GM12878 (cell line): ENCODE measurements at regions not wholly inside any gene's neighbourhood (a gene's known extent, or its start where the extent isn't known, plus 50 kb on each side); places are given as distances from the start of the nearest gene placed in this dataset.

Source experiments
- ATAC-seq: fragments of 200-7000 bp; cut with Tn5 transposase; 3 replicates; pipeline ENCODE4 v1.9.1; 2020; ENCODE audit warnings: mild to moderate bottlenecking, moderate library complexity
- BruUV-seq: library from RNA; stranded (reverse); fragments of 400-500 nt; replicated peaks from 2 replicates; lab custom pipeline; 2021; lab: Mats Ljungman, UMichigan
- CTCF ChIA-PET: fragments of 300-600 bp; sonication (Branson Sonifier 250); formaldehyde crosslinking; extraction: SDS; loops from one replicate; lab custom pipeline; 2021; ENCODE audit warnings: inconsistent platforms; lab: Yijun Ruan, JAX
- POLR2A ChIA-PET: fragments of 350-600 bp; formaldehyde crosslinking; extraction: SDS; loops from one replicate; lab custom pipeline; 2021; ENCODE audit warnings: inconsistent platforms; lab: Charles Lee
- RAD21 ChIA-PET: fragments of 300-600 bp; sonication (Branson Sonifier 250); formaldehyde crosslinking; loops from one replicate; lab custom pipeline; 2023; ENCODE audit warnings: antibody characterized with exemption; ENCODE audit not compliant: unreplicated experiment; lab: Charles Lee
- SMC1A ChIA-PET: fragments of 300-600 bp; sonication (Branson Sonifier 250); formaldehyde crosslinking; loops from one replicate; lab custom pipeline; 2023; ENCODE audit not compliant: unreplicated experiment, uncharacterized antibody; lab: Charles Lee
- DNase-seq: peaks from one replicate; pipeline ENCODE4 v3.0.0-alpha.2; 2011; ENCODE audit warnings: low read depth, low spot score
- FAIRE-seq: peaks from 3 replicates; lab custom pipeline; 2011; peaks lifted over from hg19 to GRCh38; lab: Jason Lieb, UNC
- H2AFZ ChIP-seq: 2 replicates; pipeline ENCODE4 v1.6.0; 2011; ENCODE audit warnings: low read depth, low read length, control low read depth; ENCODE audit not compliant: control insufficient read depth
- H3K27ac ChIP-seq: 2 replicates; pipeline ENCODE4 v1.5.1; 2011; ENCODE audit warnings: control low read depth; ENCODE audit not compliant: control insufficient read depth, insufficient read depth
- H3K27me3 ChIP-seq, 2 experiments: replicated peaks in 1 of 2; 2 replicates each; pipeline versions ENCODE4 v1.6.0 to v1.6.1; 2011; ENCODE audit warnings: low read length in 1 of 2; ENCODE audit not compliant: control insufficient read depth in 2 of 2, insufficient read depth in 2 of 2
- H3K36me3 ChIP-seq, 2 experiments: 2 replicates each; pipeline ENCODE4 v1.5.1; 2011; ENCODE audit warnings: low read length in 1 of 2; ENCODE audit not compliant: control insufficient read depth in 2 of 2, insufficient read depth in 2 of 2
- H3K4me1 ChIP-seq: 2 replicates; pipeline ENCODE4 v1.6.1; 2011; ENCODE audit warnings: mild to moderate bottlenecking, low read length, moderate library complexity, mixed read lengths; ENCODE audit not compliant: control insufficient read depth, insufficient read depth
- H3K4me2 ChIP-seq: 2 replicates; pipeline ENCODE4 v1.6.0; 2011; ENCODE audit warnings: control low read depth; ENCODE audit not compliant: control insufficient read depth, insufficient read depth
- H3K4me3 ChIP-seq: fragments of 200-600 bp; sonication (generic); 2 replicates; pipeline ENCODE4 v1.5.1; 2016
- H3K79me2 ChIP-seq: 2 replicates; pipeline ENCODE4 v1.6.0; 2011; ENCODE audit warnings: low read length; ENCODE audit not compliant: control insufficient read depth, insufficient read depth
- H3K9ac ChIP-seq: 2 replicates; pipeline ENCODE4 v1.8.0; 2011; ENCODE audit warnings: low read length, control low read depth, mixed read lengths; ENCODE audit not compliant: control insufficient read depth, insufficient read depth
- H3K9me3 ChIP-seq: replicated peaks from 3 replicates; pipeline ENCODE4 v1.5.1; 2011; ENCODE audit warnings: mild to moderate bottlenecking, low read length; ENCODE audit not compliant: control insufficient read depth, insufficient read depth
- H4K20me1 ChIP-seq: 2 replicates; pipeline ENCODE4 v1.6.0; 2011; ENCODE audit not compliant: control insufficient read depth, insufficient read depth
- BHLHE40 ChIP-seq, 2 experiments: fragments of 450-650 bp in 1 of 2; IDR thresholded peaks; 2 replicates each; pipeline ENCODE4 v1.6.1; 2011 to 2017; ENCODE audit warnings: low read depth in 2 of 2, borderline replicate concordance in 1 of 2, improper control_type of control experiment in 1 of 2, low read length in 1 of 2, mild to moderate bottlenecking in 1 of 2
- CHD1 ChIP-seq: IDR thresholded peaks from 2 replicates; pipeline ENCODE4 v1.6.1; 2012; ENCODE audit warnings: low read depth, low read length, improper control_type of control experiment
- GABPA ChIP-seq: IDR thresholded peaks from 2 replicates; pipeline ENCODE4 v1.6.1; 2014; ENCODE audit warnings: antibody characterized with exemption, low read depth, mild to moderate bottlenecking, inconsistent platforms
- GATAD2B ChIP-seq: fragments of 450-650 bp; conservative IDR thresholded peaks from 2 replicates; pipeline ENCODE4 v1.6.1; 2017; ENCODE audit warnings: low read depth, mild to moderate bottlenecking, moderate library complexity
- PAX5 ChIP-seq: IDR thresholded peaks from 2 replicates; pipeline ENCODE4 v1.6.1; 2011; ENCODE audit warnings: low read depth, low read length, borderline replicate concordance
- RCOR1 ChIP-seq: conservative IDR thresholded peaks from 2 replicates; pipeline ENCODE4 v1.6.1; 2012; ENCODE audit warnings: low read depth, low read length, improper control_type of control experiment
- REST ChIP-seq: IDR thresholded peaks from 2 replicates; pipeline ENCODE4 v1.6.1; 2012; ENCODE audit warnings: mild to moderate bottlenecking, low read depth, low read length
- SREBF2 ChIP-seq: IDR thresholded peaks from 2 replicates; pipeline ENCODE4 v1.6.1; 2012; ENCODE audit warnings: mild to moderate bottlenecking, low read length
- SUPT20H ChIP-seq: IDR thresholded peaks from 2 replicates; pipeline ENCODE4 v1.6.1; 2011; ENCODE audit warnings: low read depth, mild to moderate bottlenecking, low read length, moderate library complexity, borderline replicate concordance; ENCODE audit not compliant: control insufficient read depth
- YBX1 ChIP-seq: fragments of 450-650 bp; IDR thresholded peaks from 2 replicates; pipeline ENCODE4 v1.6.1; 2016; ENCODE audit warnings: antibody characterized with exemption
- YY1 ChIP-seq: IDR thresholded peaks from 2 replicates; pipeline ENCODE4 v1.6.1; 2011; ENCODE audit warnings: low read depth, mild to moderate bottlenecking, low read length
- ZNF384 ChIP-seq: IDR thresholded peaks from 2 replicates; pipeline ENCODE4 v1.6.1; 2012; ENCODE audit warnings: low read depth, mild to moderate bottlenecking, low read length, improper control_type of control experiment, borderline replicate concordance
- WGBS: methylation state at CpG from one replicate; pipeline ENCODE4 v1.1.6; 2016; ENCODE audit warnings: low lambda C conversion rate; ENCODE audit not compliant: insufficient replicate concordance, insufficient coverage; ENCODE audit errors: missing lambda C conversion rate; 5-methylcytosine and 5-hydroxymethylcytosine counted together
- in situ Hi-C: fragments of 300-500 bp; cut with MboI; formaldehyde crosslinking; loops from 9 replicates; pipeline ENCODE4 v1.14.3; 2018; ENCODE audit warnings: mixed read lengths
- intact Hi-C: fragments of 100-400 bp; cut with micrococcal nuclease; formaldehyde crosslinking; loops from one replicate; pipeline ENCODE4 v1.14.2; 2022; ENCODE audit not compliant: unreplicated experiment
- TF ChIP-seq, protein P1 (sequence below): fragments of 450-650 bp; IDR thresholded peaks from 2 replicates; pipeline ENCODE4 v1.6.1; 2017; ENCODE audit warnings: low read depth, mild to moderate bottlenecking, moderate library complexity

GRCh38 chr10:130767116-130767730 lies 544.3 kb downstream of the TCERG1L start (continued):
- TF ChIP-seq GATAD2B (no peak), ZNF384 (no peak), BHLHE40 (IDR thresholded peaks at IDR 0.05; ENCODE audit: borderline replicate concordance in 1 of 2, low read depth in 2 of 2, low read length in 1 of 2) (no peak)
- TF ChIP-seq, protein P1, sequence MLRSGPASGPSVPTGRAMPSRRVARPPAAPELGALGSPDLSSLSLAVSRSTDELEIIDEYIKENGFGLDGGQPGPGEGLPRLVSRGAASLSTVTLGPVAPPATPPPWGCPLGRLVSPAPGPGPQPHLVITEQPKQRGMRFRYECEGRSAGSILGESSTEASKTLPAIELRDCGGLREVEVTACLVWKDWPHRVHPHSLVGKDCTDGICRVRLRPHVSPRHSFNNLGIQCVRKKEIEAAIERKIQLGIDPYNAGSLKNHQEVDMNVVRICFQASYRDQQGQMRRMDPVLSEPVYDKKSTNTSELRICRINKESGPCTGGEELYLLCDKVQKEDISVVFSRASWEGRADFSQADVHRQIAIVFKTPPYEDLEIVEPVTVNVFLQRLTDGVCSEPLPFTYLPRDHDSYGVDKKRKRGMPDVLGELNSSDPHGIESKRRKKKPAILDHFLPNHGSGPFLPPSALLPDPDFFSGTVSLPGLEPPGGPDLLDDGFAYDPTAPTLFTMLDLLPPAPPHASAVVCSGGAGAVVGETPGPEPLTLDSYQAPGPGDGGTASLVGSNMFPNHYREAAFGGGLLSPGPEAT, result no peak

DNA sequence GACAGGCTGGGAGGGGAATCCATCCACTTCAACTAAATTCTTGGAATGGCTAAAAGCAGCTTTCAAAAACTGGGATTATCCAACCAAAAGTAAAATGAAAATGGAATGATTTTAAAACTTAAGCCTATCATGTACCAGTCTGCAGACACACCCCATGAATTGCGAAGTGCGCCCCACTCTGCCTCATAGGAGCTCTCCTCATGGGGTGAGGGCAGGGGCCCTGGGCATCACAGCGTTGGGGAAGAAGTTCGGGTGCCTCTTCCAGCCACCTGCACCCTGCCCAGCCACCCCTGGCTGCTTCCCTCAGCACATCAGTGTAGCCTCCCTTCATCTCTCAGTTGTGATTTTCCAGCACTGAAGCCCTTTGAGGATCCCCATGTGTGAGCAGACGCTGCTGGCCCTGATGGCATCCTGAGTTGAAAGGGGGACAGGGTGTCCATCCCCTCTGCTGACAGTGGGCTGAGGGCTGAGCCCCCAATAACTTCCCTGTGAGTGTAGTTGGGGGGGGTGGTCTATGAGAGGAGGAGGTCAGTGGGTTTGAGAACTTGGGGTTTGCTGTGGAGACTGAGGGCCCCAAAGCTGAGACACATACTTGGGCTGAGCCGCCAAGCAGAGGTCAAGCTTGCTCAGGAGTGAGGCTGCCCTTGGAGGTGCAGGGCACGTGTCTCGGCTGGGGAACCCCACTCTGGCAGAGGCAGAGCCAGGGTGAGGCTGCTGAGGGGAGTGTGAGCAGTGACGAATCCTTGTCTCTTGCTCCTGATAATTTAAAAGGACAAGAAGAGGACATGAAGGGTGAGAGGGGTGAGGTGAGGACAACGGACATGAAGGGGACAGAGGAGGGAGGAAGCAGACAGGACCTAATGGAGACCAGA lies 542.1 kb downstream of the TCERG1L start:
- H3K4me2 ChIP-seq, result no peak overlapping the region
- 29% methylated on average over 10 of the region's 10 CpGs for WGBS
- H3K79me2 ChIP-seq, result no peaks in the 10 kb centered on the region
- ChIA-PET POLR2A (no interaction called here), SMC1A (no interaction called here), RAD21 (no interaction called here), CTCF (no interaction called here)
- ATAC-seq, result no peak
- no peak overlapping the region for H2AFZ ChIP-seq
- no peaks in the 10 kb centered on the region for H3K9me3 ChIP-seq
- no peaks in the 10 kb centered on the region for H4K20me1 ChIP-seq
- H3K36me3 ChIP-seq, result no peaks in the 10 kb centered on the region
- no peaks in the 10 kb centered on the region for H3K4me1 ChIP-seq
- BruUV-seq, result no TSS peak
- in situ Hi-C loops, result no loop called here
- no peak for FAIRE-seq
- intact Hi-C loops, result no loop called here
- no peak overlapping the region for H3K4me3 ChIP-seq
- no peaks in the 10 kb centered on the region for H3K27me3 ChIP-seq
- no peak overlapping the region for H3K9ac ChIP-seq
- H3K27ac ChIP-seq, result no peak overlapping the region
- DNase-seq, result no peak
- TF ChIP-seq REST, result no peak
- no peak for TF ChIP-seq SREBF2
- no peak for TF ChIP-seq RCOR1
- TF ChIP-seq SUPT20H, result no peak
- TF ChIP-seq YY1, result no peak
- TF ChIP-seq ZNF384, result no peak
- no peak for TF ChIP-seq GABPA
- TF ChIP-seq CHD1, result no peak
- no peak for TF ChIP-seq YBX1
- no peak for TF ChIP-seq PAX5
